Fibroblast of pulmonary artery (primary cell): ENCODE measurements at regions not wholly inside any gene's neighbourhood (a gene's known extent, or its start where the extent isn't known, plus 50 kb on each side); places are given as distances from the start of the nearest gene placed in this dataset.

Experiments used
- DNase-seq: peaks from one replicate; pipeline ENCODE4 v3.0.0-alpha.2; 2010; ENCODE audit warnings: low read depth
- H3K4me3 ChIP-seq: replicated peaks from 2 replicates; pipeline ENCODE4 v1.5.1; 2011; ENCODE audit warnings: low read depth, mild to moderate bottlenecking, control low read depth, low read length, moderate library complexity
- TF ChIP-seq, protein P1 (sequence below): IDR thresholded peaks from 2 replicates; pipeline ENCODE4 v1.5.1; 2011; ENCODE audit warnings: mild to moderate bottlenecking, control low read depth, low read length, inconsistent platforms; ENCODE audit errors: missing control alignments

- TF ChIP-seq, protein P1, sequence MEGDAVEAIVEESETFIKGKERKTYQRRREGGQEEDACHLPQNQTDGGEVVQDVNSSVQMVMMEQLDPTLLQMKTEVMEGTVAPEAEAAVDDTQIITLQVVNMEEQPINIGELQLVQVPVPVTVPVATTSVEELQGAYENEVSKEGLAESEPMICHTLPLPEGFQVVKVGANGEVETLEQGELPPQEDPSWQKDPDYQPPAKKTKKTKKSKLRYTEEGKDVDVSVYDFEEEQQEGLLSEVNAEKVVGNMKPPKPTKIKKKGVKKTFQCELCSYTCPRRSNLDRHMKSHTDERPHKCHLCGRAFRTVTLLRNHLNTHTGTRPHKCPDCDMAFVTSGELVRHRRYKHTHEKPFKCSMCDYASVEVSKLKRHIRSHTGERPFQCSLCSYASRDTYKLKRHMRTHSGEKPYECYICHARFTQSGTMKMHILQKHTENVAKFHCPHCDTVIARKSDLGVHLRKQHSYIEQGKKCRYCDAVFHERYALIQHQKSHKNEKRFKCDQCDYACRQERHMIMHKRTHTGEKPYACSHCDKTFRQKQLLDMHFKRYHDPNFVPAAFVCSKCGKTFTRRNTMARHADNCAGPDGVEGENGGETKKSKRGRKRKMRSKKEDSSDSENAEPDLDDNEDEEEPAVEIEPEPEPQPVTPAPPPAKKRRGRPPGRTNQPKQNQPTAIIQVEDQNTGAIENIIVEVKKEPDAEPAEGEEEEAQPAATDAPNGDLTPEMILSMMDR: no peak
- DNase-seq: no peak
- H3K4me3 ChIP-seq: no peak overlapping the region
Observed at GRCh38 chr15:96266456-96266855, 64.0 kb upstream of the NR2F2 start.

DNA sequence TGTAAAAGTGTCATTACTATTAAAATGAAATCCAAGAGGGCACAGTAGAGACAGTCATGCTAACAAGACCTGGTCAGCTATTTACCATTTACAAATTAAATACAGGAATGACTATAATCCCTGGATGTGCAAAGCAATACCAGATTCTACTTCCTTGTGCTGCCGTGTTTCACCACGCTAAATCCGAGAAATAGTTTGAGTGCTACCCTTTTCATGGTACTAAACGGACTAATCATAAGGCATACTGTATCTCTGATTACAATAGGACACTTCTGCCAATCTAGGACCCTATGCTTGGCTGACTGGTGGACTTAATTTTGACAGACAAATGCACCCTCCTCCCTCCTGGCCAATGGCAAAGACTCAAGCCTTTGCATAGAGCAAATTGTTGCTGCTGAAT is 63.0 kb upstream of the NR2F2 start:
- no peak overlapping the region for H3K4me3 ChIP-seq
- DNase-seq: no peak
- TF ChIP-seq, protein P1: no peak

GRCh38 chr15:96268442-96269204 is 61.9 kb upstream of the NR2F2 start:
- no peak overlapping the region for H3K4me3 ChIP-seq
- TF ChIP-seq, protein P1: no peak
- peak; percentile 54 for DNase-seq

DNA sequence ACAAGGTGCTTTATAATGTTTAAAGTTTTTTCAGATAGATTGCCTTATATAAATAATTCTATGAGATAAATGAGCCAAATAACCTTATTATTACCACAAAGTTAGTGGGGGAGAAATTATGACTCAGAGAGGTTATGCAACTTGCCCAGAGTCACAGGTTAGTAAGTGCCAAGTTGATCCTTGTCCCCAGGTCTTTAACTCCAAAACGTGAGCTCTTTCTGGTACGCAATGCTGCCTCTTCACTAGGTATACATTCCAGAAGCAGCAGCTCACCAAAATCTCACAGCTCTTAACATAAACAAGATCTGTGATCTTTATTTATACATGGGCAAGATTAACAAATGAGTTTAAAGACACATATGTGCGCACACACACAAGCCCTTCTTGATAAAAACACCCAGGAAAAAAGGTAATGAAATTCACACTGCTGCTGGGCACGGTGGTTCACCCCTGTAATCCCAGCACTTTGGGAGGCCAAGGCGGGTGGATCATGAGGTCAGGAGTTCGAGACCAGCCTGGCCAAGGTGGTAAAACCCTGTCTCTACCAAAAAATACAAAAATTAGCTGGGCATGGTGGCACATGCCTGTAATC is 59.8 kb upstream of the NR2F2 start:
- TF ChIP-seq, protein P1: no peak
- DNase-seq: peak; percentile 56
- H3K4me3 ChIP-seq: no peak overlapping the region

DNA sequence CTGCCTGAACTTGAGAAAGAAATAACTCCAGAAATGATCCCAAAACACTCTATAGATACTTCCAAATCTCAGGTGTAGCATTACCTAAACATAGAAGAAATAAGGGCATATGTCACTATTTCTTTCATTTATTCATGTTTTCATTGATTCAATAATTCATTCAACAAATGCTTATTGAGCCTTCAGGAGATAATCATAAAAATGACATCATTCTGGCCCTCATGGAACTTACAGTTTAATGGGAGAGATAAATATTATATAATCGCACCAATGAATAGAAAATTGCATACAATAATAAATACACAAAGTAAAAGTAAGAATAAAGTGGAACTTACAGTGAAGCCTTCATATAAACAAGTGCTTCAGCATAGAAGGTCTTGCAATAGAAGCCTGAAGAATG is 58.1 kb upstream of the NR2F2 start:
- DNase-seq: no peak
- TF ChIP-seq, protein P1: no peak
- no peak overlapping the region for H3K4me3 ChIP-seq

DNA sequence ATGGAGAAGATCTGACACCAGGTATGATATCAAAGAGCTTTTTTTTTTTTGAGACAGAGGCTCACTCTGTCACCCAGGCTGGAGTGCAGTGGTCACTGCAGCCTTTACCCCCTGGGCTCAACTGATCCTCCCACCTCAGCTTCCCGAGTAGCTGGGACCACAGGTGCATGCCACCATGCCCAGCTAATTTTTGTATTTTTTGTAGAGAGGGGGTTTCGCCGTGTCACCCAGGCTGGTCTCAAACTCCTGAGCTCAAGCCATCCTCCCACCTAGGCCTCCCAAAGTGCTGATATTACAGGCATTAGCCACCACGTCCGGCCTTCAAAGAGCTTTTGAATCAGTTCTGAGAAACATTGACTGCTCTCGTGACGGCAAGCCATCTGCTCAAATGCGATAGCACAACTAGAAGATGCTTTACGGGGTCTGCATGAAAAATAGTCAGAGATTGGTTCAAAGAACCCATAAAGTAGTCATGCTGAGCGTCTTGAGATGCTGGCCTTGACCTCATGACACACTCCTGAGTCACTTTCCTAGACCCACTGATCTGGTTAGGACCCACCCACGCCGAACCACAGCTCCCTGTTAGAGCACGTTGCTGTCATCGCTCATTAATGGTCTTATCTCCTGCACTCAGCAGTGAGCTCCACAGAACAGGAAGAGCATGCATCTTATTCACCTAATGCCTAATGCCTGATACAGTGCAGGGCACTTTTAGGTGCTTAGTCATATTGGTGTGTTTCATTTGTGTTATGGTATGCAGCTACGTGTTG is 57.0 kb upstream of the NR2F2 start:
- peak; percentile 92 for DNase-seq
- TF ChIP-seq, protein P1: no peak
- H3K4me3 ChIP-seq: no peak overlapping the region
